ENCODE measurements at regions not wholly inside any gene's neighbourhood (a gene's known extent, or its start where the extent isn't known, plus 50 kb on each side); places are given as distances from the start of the nearest gene placed in this dataset.

GRCh38 chr3:19074257-19074900 lies 73.9 kb upstream of the KCNH8 start:
- no peak for TF ChIP-seq EZH2 (IDR thresholded peaks at IDR 0.05; ENCODE audit: low read depth)
- CTCF ChIA-PET, result no interaction called here

GRCh38 chr3:19073341-19074105 lies 74.8 kb upstream of the KCNH8 start:
- H3K9me2 ChIP-seq (ENCODE audit: insufficient read depth), result no peaks in the 10 kb centered on the region
- no peak overlapping the region for H2AFZ ChIP-seq
- TF ChIP-seq EZH2 (IDR thresholded peaks at IDR 0.05; ENCODE audit: low read depth), result no peak
- no peak for TF ChIP-seq CTCF (conservative IDR thresholded peaks at IDR 0.05)
- H3F3A ChIP-seq (ENCODE audit: insufficient read depth, low read depth), result no peaks in the 10 kb centered on the region
- intact Hi-C loops (cut with micrococcal nuclease; ENCODE audit: unreplicated experiment), result no loop called here
- no peaks in the 10 kb centered on the region for H3K4me1 ChIP-seq (replicated peaks; ENCODE audit: insufficient read depth)
- no peaks in the 10 kb centered on the region for H3K79me2 ChIP-seq (ENCODE audit: low read depth)
- H3K9me3 ChIP-seq (ENCODE audit: insufficient read depth, low read depth), result no peaks in the 10 kb centered on the region
- H3K4me3 ChIP-seq, result no peak overlapping the region
- no peaks in the 10 kb centered on the region for H3K36me3 ChIP-seq (ENCODE audit: low read depth)
- no TSS peak for BruUV-seq (replicated peaks)
- H3K27ac ChIP-seq, result no peak overlapping the region
- ChIA-PET CTCF (no interaction called here), POLR2A (ENCODE audit: unreplicated experiment) (no interaction called here)
- H3K27me3 ChIP-seq (ENCODE audit: insufficient read depth, low read depth), result no peaks in the 10 kb centered on the region
- H3K4me2 ChIP-seq, result no peak overlapping the region
- H4K20me1 ChIP-seq (ENCODE audit: insufficient read depth), result no peaks in the 10 kb centered on the region
- DNase-seq, result no peak

More at GRCh38 chr3:19074257-19074900, 73.9 kb upstream of the KCNH8 start:
- intact Hi-C loops (cut with micrococcal nuclease; ENCODE audit: unreplicated experiment), result no loop called here
- no peak for DNase-seq
- no peaks in the 10 kb centered on the region for H3K79me2 ChIP-seq (ENCODE audit: low read depth)
- H3K4me3 ChIP-seq, result no peak overlapping the region
- no peaks in the 10 kb centered on the region for H3K36me3 ChIP-seq (ENCODE audit: low read depth)
- no peaks in the 10 kb centered on the region for H3K9me3 ChIP-seq (ENCODE audit: insufficient read depth, low read depth)
- no peaks in the 10 kb centered on the region for H3K9me2 ChIP-seq (ENCODE audit: insufficient read depth)
- H3K4me1 ChIP-seq (replicated peaks; ENCODE audit: insufficient read depth), result no peaks in the 10 kb centered on the region
- no peak overlapping the region for H2AFZ ChIP-seq
- H3K4me2 ChIP-seq, result no peak overlapping the region
- H3K27ac ChIP-seq, result no peak overlapping the region
- POLR2A ChIA-PET (ENCODE audit: unreplicated experiment), result no interaction called here
- no peaks in the 10 kb centered on the region for H3F3A ChIP-seq (ENCODE audit: insufficient read depth, low read depth)
- H4K20me1 ChIP-seq (ENCODE audit: insufficient read depth), result no peaks in the 10 kb centered on the region
- no peaks in the 10 kb centered on the region for H3K27me3 ChIP-seq (ENCODE audit: insufficient read depth, low read depth)
- no TSS peak for BruUV-seq (replicated peaks)

DNA sequence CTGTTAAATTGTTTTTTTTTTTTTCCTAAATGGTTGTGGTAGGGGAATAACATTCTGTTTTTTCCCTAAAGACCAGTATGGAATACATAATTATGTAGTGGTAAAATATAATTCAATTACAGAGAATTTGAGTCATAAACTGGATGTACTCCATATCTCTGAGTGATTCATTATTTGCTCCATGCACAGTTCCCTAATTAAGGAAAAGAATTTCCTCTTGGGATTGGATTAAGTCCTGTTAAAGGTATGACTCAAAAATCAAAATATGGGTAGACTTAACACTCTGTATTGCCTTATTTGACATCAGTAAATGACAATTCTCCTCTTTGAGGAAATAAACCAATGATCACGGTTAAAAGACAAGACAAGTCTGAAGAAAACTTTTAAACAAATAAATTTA lies 78.0 kb upstream of the KCNH8 start:
- TF ChIP-seq CTCF (conservative IDR thresholded peaks at IDR 0.05) (no peak), EZH2 (IDR thresholded peaks at IDR 0.05; ENCODE audit: low read depth) (no peak)
- BruUV-seq (replicated peaks), result no TSS peak
- ChIA-PET CTCF (no interaction called here), POLR2A (ENCODE audit: unreplicated experiment) (no interaction called here)
- Histone ChIP-seq H3K9me2 (ENCODE audit: insufficient read depth) (no peaks in the 10 kb centered on the region), H4K20me1 (ENCODE audit: insufficient read depth) (no peaks in the 10 kb centered on the region), H3K27ac (no peak overlapping the region), H3F3A (ENCODE audit: insufficient read depth, low read depth) (no peaks in the 10 kb centered on the region), H3K9me3 (ENCODE audit: insufficient read depth, low read depth) (no peaks in the 10 kb centered on the region), H3K4me3 (no peak overlapping the region), H3K27me3 (ENCODE audit: insufficient read depth, low read depth) (no peaks in the 10 kb centered on the region), H3K79me2 (ENCODE audit: low read depth) (no peaks in the 10 kb centered on the region), H3K4me1 (replicated peaks; ENCODE audit: insufficient read depth) (no peaks in the 10 kb centered on the region), H3K36me3 (ENCODE audit: low read depth) (no peaks in the 10 kb centered on the region), H3K4me2 (no peak overlapping the region), H2AFZ (no peak overlapping the region)
- no peak for DNase-seq
- intact Hi-C loops (cut with micrococcal nuclease; ENCODE audit: unreplicated experiment), result no loop called here
